AG04449 (cell line): ENCODE measurements at regions not wholly inside any gene's neighbourhood (a gene's known extent, or its start where the extent isn't known, plus 50 kb on each side); places are given as distances from the start of the nearest gene placed in this dataset.

Source experiments
- CTCF ChIA-PET: fragments of 350-600 bp; formaldehyde crosslinking; extraction: SDS; loops from one replicate; lab custom pipeline; 2021; ENCODE audit warnings: antibody characterized with exemption; lab: Yijun Ruan, JAX
- POLR2A ChIA-PET: fragments of 400-600, 350-600 bp; formaldehyde crosslinking; extraction: SDS; loops from one replicate; lab custom pipeline; 2020; ENCODE audit warnings: antibody characterized with exemption, inconsistent platforms; lab: Yijun Ruan, JAX
- DNase-seq: peaks from one replicate; pipeline ENCODE4 v3.0.0-alpha.2; 2010; ENCODE audit warnings: low read depth, low spot score
- H3K4me3 ChIP-seq: 2 replicates; pipeline ENCODE4 v1.5.1; 2011; ENCODE audit warnings: low read depth, mild to moderate bottlenecking, control low read depth, low read length
- TF ChIP-seq, protein P1 (sequence below): IDR thresholded peaks from one replicate; pipeline ENCODE4 v1.5.1; 2011; ENCODE audit warnings: mild to moderate bottlenecking, moderate library complexity, low read length, control low read depth, inconsistent platforms; ENCODE audit not compliant: insufficient read depth; ENCODE audit errors: missing control alignments

DNA sequence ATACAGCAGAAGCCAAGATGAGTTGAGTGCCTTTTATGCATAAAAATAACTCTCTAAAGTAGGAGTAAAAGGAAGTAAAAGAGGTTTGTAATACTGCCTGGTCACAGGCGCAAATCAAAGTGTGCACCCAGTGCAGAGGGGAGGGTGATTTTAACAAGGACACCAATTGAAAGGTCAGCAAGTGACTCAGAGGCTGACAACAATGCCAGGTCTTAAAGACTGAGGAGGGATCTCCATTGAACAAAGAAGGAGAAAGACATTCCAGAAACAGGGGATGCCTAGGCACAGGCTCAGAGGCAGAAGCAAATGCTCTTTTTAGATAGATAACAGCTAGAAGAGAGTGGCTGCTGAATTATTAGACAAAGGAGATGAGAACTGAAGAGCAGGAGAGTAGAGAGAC is 297.4 kb upstream of the VCX start:
- H3K4me3 ChIP-seq = no peak overlapping the region
- ChIA-PET POLR2A (no interaction called here), CTCF (no interaction called here)
- DNase-seq = no peak
- TF ChIP-seq, protein P1, sequence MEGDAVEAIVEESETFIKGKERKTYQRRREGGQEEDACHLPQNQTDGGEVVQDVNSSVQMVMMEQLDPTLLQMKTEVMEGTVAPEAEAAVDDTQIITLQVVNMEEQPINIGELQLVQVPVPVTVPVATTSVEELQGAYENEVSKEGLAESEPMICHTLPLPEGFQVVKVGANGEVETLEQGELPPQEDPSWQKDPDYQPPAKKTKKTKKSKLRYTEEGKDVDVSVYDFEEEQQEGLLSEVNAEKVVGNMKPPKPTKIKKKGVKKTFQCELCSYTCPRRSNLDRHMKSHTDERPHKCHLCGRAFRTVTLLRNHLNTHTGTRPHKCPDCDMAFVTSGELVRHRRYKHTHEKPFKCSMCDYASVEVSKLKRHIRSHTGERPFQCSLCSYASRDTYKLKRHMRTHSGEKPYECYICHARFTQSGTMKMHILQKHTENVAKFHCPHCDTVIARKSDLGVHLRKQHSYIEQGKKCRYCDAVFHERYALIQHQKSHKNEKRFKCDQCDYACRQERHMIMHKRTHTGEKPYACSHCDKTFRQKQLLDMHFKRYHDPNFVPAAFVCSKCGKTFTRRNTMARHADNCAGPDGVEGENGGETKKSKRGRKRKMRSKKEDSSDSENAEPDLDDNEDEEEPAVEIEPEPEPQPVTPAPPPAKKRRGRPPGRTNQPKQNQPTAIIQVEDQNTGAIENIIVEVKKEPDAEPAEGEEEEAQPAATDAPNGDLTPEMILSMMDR = no peak

DNA sequence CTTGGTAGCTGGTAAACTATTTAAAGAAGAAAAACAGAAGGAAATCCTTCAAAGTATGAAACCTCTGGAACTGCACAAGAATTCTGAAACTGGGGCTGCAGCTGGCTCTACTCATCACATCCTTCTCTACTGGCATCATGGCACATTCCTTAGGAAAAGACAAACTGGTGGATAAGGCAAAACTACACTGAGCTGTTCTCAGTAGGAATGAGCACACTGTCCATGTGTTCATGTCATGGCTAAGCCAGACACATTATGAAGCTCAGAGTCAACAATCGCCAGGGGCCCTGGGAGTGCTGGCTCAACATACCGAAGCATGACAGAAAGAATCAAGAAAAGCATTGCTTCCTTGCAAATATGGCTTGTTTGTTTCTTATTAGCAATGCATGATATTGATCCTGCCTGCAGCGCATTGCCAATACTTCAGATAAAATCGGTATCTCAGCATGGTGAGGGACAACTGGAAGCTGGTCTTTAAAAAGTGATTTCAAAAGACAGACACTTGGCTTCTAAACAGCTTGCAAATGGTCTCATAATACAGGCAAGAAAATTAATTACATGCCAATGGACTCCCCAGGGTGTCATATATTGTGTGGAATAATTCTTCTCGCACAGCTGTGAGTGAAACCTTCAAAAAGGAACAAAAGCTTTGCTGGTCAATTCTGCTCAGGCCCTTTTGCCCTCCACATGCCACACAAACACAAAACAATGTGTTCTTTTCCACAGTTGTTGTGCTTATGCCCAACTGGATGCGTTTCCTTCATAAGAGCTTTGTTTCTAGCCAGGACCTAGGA is 300.2 kb upstream of the VCX start:
- ChIA-PET POLR2A (no interaction called here), CTCF (no interaction called here)
- no peak for DNase-seq
- TF ChIP-seq, protein P1 = no peak
- no peak overlapping the region for H3K4me3 ChIP-seq

DNA sequence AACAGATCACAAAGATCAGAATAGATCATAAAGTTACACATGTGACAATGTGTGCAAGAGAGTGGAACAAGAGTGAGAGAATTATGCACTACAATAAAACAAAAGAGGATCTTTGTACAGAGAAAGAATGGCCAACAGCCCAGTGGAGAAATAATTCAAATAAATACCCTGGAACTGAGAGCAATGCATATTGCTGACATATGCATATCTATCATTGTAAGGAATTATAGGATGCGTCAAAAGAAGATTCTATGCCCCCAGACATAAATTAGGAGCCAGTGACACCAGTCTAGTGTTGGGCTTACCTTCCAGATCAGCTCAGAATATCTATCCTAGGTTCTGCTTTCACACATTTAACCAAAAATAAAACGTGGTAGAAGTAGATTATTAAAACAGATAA is 320.1 kb upstream of the VCX start:
- no peak overlapping the region for H3K4me3 ChIP-seq

DNA sequence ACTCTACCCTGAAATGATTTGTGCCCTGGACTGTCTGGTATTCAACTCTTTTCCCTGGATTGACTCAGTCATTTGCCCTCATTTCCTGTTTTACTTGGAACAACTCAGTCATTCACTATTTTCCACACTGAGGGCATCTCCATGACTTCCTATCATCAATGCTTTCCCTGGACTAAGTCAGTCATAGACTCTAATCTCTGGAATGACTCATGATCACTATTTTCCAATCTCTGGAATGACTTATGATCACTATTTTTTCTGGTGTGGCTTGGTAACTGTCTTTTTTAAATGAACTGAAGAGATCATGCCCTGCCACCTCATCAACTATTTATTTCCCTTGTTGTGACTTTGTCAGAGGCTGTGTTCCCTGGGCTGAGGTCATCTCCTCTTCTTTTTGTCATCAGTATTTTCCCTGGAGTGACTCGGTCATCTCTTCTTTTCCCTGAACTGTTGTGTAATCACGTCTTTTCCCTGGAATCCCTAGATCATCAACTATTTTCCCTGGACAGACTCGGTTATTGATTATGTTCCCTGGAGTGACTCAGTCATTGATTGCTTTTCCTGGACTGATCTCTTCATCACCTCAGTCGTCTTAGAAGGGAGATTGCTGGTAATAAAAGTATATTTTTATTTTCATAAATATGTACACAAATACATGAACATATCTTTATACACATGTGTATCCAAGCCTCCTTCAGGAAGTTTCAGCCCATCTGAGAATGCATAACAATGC is 327.1 kb upstream of the VCX start:
- TF ChIP-seq, protein P1 = no peak
- POLR2A ChIA-PET = no interaction called here
- no peak overlapping the region for H3K4me3 ChIP-seq
- DNase-seq = no peak
- CTCF ChIA-PET = no interaction called here

More for the DNA sequence above, 320.1 kb upstream of the VCX start:
- POLR2A ChIA-PET = no interaction called here
- no peak for DNase-seq
- CTCF ChIA-PET = no interaction called here
- TF ChIP-seq, protein P1 = no peak

DNA sequence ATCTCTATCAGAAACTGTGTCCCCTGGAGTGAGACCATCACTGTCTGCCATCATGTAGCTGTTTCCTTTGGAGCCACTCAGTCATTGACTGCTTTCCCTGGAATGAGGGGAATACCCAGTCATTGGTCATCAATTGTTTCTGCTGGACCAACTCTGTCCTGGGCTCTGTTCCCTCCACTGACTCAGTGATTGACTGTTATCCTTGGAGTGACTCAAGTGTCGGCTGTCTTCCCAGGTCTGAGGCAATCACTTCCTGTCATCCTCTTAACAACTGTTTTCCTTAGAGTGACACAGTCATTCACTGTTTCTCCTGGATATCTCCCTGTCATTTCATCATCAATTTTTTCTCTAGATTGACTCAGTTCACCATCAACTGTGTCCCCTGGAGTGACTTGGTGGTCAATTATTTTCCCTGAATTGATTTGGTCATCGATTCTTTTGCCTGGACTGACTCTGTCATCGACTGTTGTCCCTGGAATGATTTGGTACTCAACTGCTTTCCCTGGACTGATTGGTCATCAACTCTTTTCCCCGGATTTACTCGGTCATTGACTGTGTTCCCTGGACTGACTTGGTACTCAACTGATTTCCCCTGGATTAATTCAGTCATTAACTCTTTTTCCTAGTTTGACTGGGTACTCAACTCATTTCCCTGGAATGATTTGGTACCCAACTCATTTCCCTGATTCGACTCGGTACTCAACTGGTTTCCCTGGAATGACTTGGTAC is 327.9 kb upstream of the VCX start:
- CTCF ChIA-PET = no interaction called here
- POLR2A ChIA-PET = no interaction called here
- DNase-seq = no peak
- TF ChIP-seq, protein P1 = no peak
- H3K4me3 ChIP-seq = no peak overlapping the region

DNA sequence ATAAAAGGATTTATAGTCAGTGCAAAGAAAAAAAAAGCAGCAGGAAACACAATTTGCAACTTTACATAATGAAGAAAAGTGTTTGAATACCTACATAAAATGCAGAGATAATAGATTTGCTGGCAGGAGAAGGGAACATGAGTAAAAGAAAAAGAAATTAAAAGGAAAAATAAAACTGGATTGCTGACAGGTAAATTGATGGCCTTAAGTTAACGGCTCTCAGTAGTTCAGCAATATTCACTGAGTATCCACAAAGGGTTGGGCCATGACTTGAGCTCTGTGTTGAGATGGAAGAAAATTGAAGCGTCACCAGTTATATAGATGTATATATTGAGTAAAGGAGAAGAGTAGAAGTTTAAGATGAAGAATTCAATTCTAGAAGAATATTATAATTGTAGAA is 330.1 kb upstream of the VCX start:
- no peak overlapping the region for H3K4me3 ChIP-seq
- ChIA-PET CTCF (no interaction called here), POLR2A (no interaction called here)
- TF ChIP-seq, protein P1 = no peak
- DNase-seq = no peak
